ENCODE measurements at regions not wholly inside any gene's neighbourhood (a gene's known extent, or its start where the extent isn't known, plus 50 kb on each side); places are given as distances from the start of the nearest gene placed in this dataset.

- Histone ChIP-seq H3K4me2 (ENCODE audit: low read depth, low read length, poor library complexity, severe bottlenecking) (no peak overlapping the region), H3K4me1 (ENCODE audit: insufficient read depth, low read length, poor library complexity, severe bottlenecking) (no peaks in the 10 kb centered on the region), H3K9ac (ENCODE audit: low read depth, low read length, poor library complexity, severe bottlenecking) (no peak overlapping the region), H3F3A (ENCODE audit: low read depth) (no peaks in the 10 kb centered on the region), H3K27me3 (ENCODE audit: insufficient read depth, low read length, poor library complexity, severe bottlenecking) (no peaks in the 10 kb centered on the region), H3K79me2 (ENCODE audit: insufficient read depth, low read length) (no peaks in the 10 kb centered on the region), H3K9me2 (replicated peaks; ENCODE audit: low read depth, low read length) (no peaks in the 10 kb centered on the region), H3K9me3 (ENCODE audit: insufficient read depth, low read depth, low read length) (no peaks in the 10 kb centered on the region), H3K4me3 (ENCODE audit: low read length, poor library complexity, severe bottlenecking) (no peak overlapping the region), H2AFZ (ENCODE audit: low read length) (no peak overlapping the region), H3K36me3 (ENCODE audit: insufficient read depth, low read length) (no peaks in the 10 kb centered on the region), H4K20me1 (ENCODE audit: insufficient read depth, low read length, poor library complexity, severe bottlenecking) (no peaks in the 10 kb centered on the region)
- TF ChIP-seq EZH2phosphoT487 (IDR thresholded peaks at IDR 0.05; ENCODE audit: borderline replicate concordance) (no peak), CTCF (conservative IDR thresholded peaks at IDR 0.05; ENCODE audit: low read length) (no peak)
Observed at GRCh38 chr16:14341324-14342225, 270.5 kb downstream of the MRTFB start.

- Histone ChIP-seq H3K27me3 (ENCODE audit: insufficient read depth, low read length, poor library complexity, severe bottlenecking) (no peaks in the 10 kb centered on the region), H3K4me1 (ENCODE audit: insufficient read depth, low read length, poor library complexity, severe bottlenecking) (no peaks in the 10 kb centered on the region), H3K4me3 (ENCODE audit: low read length, poor library complexity, severe bottlenecking) (no peak overlapping the region), H2AFZ (ENCODE audit: low read length) (no peak overlapping the region), H3K36me3 (ENCODE audit: insufficient read depth, low read length) (no peaks in the 10 kb centered on the region), H3K9me3 (ENCODE audit: insufficient read depth, low read depth, low read length) (no peaks in the 10 kb centered on the region), H3F3A (ENCODE audit: low read depth) (no peaks in the 10 kb centered on the region), H3K9ac (ENCODE audit: low read depth, low read length, poor library complexity, severe bottlenecking) (no peak overlapping the region), H3K79me2 (ENCODE audit: insufficient read depth, low read length) (no peaks in the 10 kb centered on the region), H4K20me1 (ENCODE audit: insufficient read depth, low read length, poor library complexity, severe bottlenecking) (no peaks in the 10 kb centered on the region), H3K4me2 (ENCODE audit: low read depth, low read length, poor library complexity, severe bottlenecking) (no peak overlapping the region), H3K9me2 (replicated peaks; ENCODE audit: low read depth, low read length) (no peaks in the 10 kb centered on the region)
- TF ChIP-seq CTCF (conservative IDR thresholded peaks at IDR 0.05; ENCODE audit: low read length) (no peak), EZH2phosphoT487 (IDR thresholded peaks at IDR 0.05; ENCODE audit: borderline replicate concordance) (no peak)
Observed at GRCh38 chr16:14339694-14340093, 268.6 kb downstream of the MRTFB start.

GRCh38 chr16:14338969-14339368 lies 267.9 kb downstream of the MRTFB start:
- H3K4me2 ChIP-seq (ENCODE audit: low read depth, low read length, poor library complexity, severe bottlenecking), result no peak overlapping the region
- H3K9me3 ChIP-seq (ENCODE audit: insufficient read depth, low read depth, low read length), result no peaks in the 10 kb centered on the region
- H3K4me3 ChIP-seq (ENCODE audit: low read length, poor library complexity, severe bottlenecking), result no peak overlapping the region
- no peak overlapping the region for H3K9ac ChIP-seq (ENCODE audit: low read depth, low read length, poor library complexity, severe bottlenecking)
- TF ChIP-seq EZH2phosphoT487 (IDR thresholded peaks at IDR 0.05; ENCODE audit: borderline replicate concordance), result no peak
- no peak for TF ChIP-seq CTCF (conservative IDR thresholded peaks at IDR 0.05; ENCODE audit: low read length)
- H3K36me3 ChIP-seq (ENCODE audit: insufficient read depth, low read length), result no peaks in the 10 kb centered on the region
- no peaks in the 10 kb centered on the region for H3K9me2 ChIP-seq (replicated peaks; ENCODE audit: low read depth, low read length)
- H3F3A ChIP-seq (ENCODE audit: low read depth), result no peaks in the 10 kb centered on the region
- no peak overlapping the region for H2AFZ ChIP-seq (ENCODE audit: low read length)
- H4K20me1 ChIP-seq (ENCODE audit: insufficient read depth, low read length, poor library complexity, severe bottlenecking), result no peaks in the 10 kb centered on the region
- H3K79me2 ChIP-seq (ENCODE audit: insufficient read depth, low read length), result no peaks in the 10 kb centered on the region
- H3K4me1 ChIP-seq (ENCODE audit: insufficient read depth, low read length, poor library complexity, severe bottlenecking), result no peaks in the 10 kb centered on the region
- no peaks in the 10 kb centered on the region for H3K27me3 ChIP-seq (ENCODE audit: insufficient read depth, low read length, poor library complexity, severe bottlenecking)

Data from Loucy (cell line).